ENCODE measurements at regions not wholly inside any gene's neighbourhood (a gene's known extent, or its start where the extent isn't known, plus 50 kb on each side); places are given as distances from the start of the nearest gene placed in this dataset.
A peak's percentile ranks its signal among the peaks of the same experiment; 100 is the strongest.

DNA sequence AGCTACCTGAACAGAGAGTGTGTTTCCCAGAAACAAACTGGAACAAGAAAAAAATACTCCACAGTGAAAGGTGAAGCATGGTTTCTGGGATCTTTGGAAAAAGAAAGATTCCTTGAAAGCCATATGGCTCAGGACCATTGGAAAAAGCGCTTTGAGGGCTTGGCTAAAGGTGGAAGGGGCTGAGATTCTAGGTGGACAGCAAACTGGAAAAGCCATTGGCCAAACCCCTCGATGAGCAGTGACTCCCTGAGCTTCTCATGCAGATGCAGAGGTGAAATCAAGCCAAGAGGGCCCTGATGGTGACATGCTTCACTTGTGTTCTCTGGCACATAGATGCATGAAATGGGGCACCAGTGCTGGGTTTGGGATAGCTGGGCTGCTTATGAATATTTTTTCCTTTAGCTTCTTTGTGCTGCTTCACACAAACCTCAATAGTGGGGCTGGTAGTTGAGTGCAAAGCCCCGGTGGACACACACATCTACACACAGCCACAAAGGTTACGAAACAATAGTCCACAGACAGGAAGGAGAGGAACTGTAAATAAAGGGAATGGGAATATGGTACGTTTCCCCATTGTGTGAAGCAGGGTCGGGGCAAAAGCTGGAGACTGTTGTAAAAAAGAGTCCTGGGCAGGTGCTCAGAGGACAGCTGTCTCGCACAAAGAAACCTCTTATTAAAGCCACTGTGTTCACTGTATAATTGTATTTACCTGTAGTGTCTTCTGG, 117.8 kb downstream of the FOXA2 start (continued):
- TF ChIP-seq, protein P1, sequence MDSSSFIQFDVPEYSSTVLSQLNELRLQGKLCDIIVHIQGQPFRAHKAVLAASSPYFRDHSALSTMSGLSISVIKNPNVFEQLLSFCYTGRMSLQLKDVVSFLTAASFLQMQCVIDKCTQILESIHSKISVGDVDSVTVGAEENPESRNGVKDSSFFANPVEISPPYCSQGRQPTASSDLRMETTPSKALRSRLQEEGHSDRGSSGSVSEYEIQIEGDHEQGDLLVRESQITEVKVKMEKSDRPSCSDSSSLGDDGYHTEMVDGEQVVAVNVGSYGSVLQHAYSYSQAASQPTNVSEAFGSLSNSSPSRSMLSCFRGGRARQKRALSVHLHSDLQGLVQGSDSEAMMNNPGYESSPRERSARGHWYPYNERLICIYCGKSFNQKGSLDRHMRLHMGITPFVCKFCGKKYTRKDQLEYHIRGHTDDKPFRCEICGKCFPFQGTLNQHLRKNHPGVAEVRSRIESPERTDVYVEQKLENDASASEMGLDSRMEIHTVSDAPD (CRISPR knock-in tag; IDR thresholded peaks at IDR 0.05) = 0 out of 2 replicates have a peak, but pooled peaks have one; percentile 42
- no peak; the same call in 1 of the 2 replicates for TF ChIP-seq SALL1 (CRISPR knock-in tag; IDR thresholded peaks at IDR 0.05)
- TF ChIP-seq ZNF841 (CRISPR knock-in tag; IDR thresholded peaks at IDR 0.05; ENCODE audit: borderline replicate concordance) = no peak
- no peak for TF ChIP-seq ZNF30 (CRISPR knock-in tag; IDR thresholded peaks at IDR 0.05)
- no peak for TF ChIP-seq ZBTB33 (CRISPR knock-in tag; IDR thresholded peaks at IDR 0.05)
- TF ChIP-seq, protein P2, sequence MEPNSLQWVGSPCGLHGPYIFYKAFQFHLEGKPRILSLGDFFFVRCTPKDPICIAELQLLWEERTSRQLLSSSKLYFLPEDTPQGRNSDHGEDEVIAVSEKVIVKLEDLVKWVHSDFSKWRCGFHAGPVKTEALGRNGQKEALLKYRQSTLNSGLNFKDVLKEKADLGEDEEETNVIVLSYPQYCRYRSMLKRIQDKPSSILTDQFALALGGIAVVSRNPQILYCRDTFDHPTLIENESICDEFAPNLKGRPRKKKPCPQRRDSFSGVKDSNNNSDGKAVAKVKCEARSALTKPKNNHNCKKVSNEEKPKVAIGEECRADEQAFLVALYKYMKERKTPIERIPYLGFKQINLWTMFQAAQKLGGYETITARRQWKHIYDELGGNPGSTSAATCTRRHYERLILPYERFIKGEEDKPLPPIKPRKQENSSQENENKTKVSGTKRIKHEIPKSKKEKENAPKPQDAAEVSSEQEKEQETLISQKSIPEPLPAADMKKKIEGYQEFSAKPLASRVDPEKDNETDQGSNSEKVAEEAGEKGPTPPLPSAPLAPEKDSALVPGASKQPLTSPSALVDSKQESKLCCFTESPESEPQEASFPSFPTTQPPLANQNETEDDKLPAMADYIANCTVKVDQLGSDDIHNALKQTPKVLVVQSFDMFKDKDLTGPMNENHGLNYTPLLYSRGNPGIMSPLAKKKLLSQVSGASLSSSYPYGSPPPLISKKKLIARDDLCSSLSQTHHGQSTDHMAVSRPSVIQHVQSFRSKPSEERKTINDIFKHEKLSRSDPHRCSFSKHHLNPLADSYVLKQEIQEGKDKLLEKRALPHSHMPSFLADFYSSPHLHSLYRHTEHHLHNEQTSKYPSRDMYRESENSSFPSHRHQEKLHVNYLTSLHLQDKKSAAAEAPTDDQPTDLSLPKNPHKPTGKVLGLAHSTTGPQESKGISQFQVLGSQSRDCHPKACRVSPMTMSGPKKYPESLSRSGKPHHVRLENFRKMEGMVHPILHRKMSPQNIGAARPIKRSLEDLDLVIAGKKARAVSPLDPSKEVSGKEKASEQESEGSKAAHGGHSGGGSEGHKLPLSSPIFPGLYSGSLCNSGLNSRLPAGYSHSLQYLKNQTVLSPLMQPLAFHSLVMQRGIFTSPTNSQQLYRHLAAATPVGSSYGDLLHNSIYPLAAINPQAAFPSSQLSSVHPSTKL (CRISPR knock-in tag; IDR thresholded peaks at IDR 0.05) = peak; percentile 82
- TF ChIP-seq ZNF569 (CRISPR knock-in tag; IDR thresholded peaks at IDR 0.05; ENCODE audit: borderline replicate concordance) = no peak
- no peak; the same call in 1 of the 2 replicates for TF ChIP-seq WIZ (CRISPR knock-in tag; IDR thresholded peaks at IDR 0.05)
- no peak for TF ChIP-seq SAP130 (CRISPR knock-in tag; IDR thresholded peaks at IDR 0.05; ENCODE audit: low read depth)
- TF ChIP-seq ZNF101 (CRISPR knock-in tag; IDR thresholded peaks at IDR 0.05; ENCODE audit: borderline replicate concordance, low read depth) = no peak
- no peak for TF ChIP-seq ZNF224 (CRISPR knock-in tag; IDR thresholded peaks at IDR 0.05)
- no peak for TF ChIP-seq SOX6 (IDR thresholded peaks at IDR 0.05)
- peak; percentile 91 for TF ChIP-seq SOX6 (CRISPR knock-in tag; IDR thresholded peaks at IDR 0.05)
- TF ChIP-seq ZNF121 (CRISPR knock-in tag; IDR thresholded peaks at IDR 0.05) = no peak
- no peak for TF ChIP-seq MAF1 (CRISPR knock-in tag; IDR thresholded peaks at IDR 0.05; ENCODE audit: borderline replicate concordance)
- peak; percentile 23; the same call in 1 of the 2 replicates for TF ChIP-seq ZSCAN29 (CRISPR knock-in tag; conservative IDR thresholded peaks at IDR 0.05)
- no peak for TF ChIP-seq ZBTB10 (CRISPR knock-in tag; IDR thresholded peaks at IDR 0.05; ENCODE audit: borderline replicate concordance)
- peak; percentile 68; the same call in 1 of the 2 replicates for TF ChIP-seq ETV5 (CRISPR knock-in tag; IDR thresholded peaks at IDR 0.05; ENCODE audit: borderline replicate concordance)

Data from HepG2 (cell line).